ENCODE measurements at regions not wholly inside any gene's neighbourhood (a gene's known extent, or its start where the extent isn't known, plus 50 kb on each side); places are given as distances from the start of the nearest gene placed in this dataset.
"Not testable (repeated sequence)": the region's sequence is repeated elsewhere in the genome, so short reads cannot be mapped to it uniquely, and the experiment has no call there.

- Histone ChIP-seq H3K4me2 (ENCODE audit: unreplicated experiment) (no peak overlapping the region), H3K27me3 (replicated peaks; ENCODE audit: insufficient read depth) (no peaks in the 10 kb centered on the region), H3K9me2 (ENCODE audit: insufficient read depth) (no peaks in the 10 kb centered on the region), H3F3A (ENCODE audit: insufficient read depth) (no peaks in the 10 kb centered on the region), H3K9ac (no peak overlapping the region), H3K79me2 (ENCODE audit: insufficient read depth) (no peaks in the 10 kb centered on the region), H3K36me3 (ENCODE audit: low read depth) (no peaks in the 10 kb centered on the region), H3K27ac (no peak overlapping the region), H3K9me3 (ENCODE audit: low read depth) (no peaks in the 10 kb centered on the region), H3K4me1 (ENCODE audit: insufficient read depth) (no peaks in the 10 kb centered on the region), H3K4me3 (no peak overlapping the region), H4K20me1 (ENCODE audit: insufficient read depth) (no peaks in the 10 kb centered on the region), H2AFZ (no peak overlapping the region)
- no peak for TF ChIP-seq EZH2 (IDR thresholded peaks at IDR 0.05; ENCODE audit: insufficient read depth, poor library complexity, severe bottlenecking)
- no peak for TF ChIP-seq EZH2phosphoT487 (IDR thresholded peaks at IDR 0.05; ENCODE audit: insufficient read depth, low read depth)
- in situ Hi-C loops (cut with MboI): no loop called here
- 25 to 26% methylated on average over 1 of the region's 1 CpG for WGBS, 2 experiments (ENCODE audit: low coverage in 1 of 2, low lambda C conversion rate in 2 of 2, missing lambda C conversion rate in 2 of 2)
- no peak for DNase-seq
Observed at GRCh38 chr2:57207191-57207590, 839.4 kb upstream of the VRK2 start.

DNA sequence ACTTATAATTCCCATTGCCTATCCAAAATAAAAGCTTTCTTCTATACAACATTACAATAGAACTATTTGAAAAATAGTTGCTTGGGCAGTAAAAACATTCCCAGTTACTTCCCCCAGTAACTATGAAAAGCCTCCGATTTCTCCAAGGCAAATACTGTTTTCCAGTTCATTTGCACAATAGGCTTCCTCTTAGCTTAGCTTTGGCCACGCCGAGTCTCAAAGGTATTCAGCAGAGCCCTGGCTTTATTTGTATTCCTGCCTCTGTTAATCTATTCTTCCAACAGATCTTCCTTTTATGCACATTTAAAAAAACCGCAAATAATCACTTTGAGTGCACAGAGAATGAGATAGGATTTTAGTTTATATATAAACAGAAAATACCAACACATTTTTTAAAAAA is 836.8 kb upstream of the VRK2 start:
- 32 to 35% methylated on average over 4 of the region's 4 CpGs for WGBS, 2 experiments (ENCODE audit: low coverage in 1 of 2, low lambda C conversion rate in 2 of 2, missing lambda C conversion rate in 2 of 2)
- Histone ChIP-seq H3K79me2 (ENCODE audit: insufficient read depth) (no peaks in the 10 kb centered on the region), H3K4me3 (no peak overlapping the region), H3K27me3 (replicated peaks; ENCODE audit: insufficient read depth) (no peaks in the 10 kb centered on the region), H3K4me1 (ENCODE audit: insufficient read depth) (no peaks in the 10 kb centered on the region), H3K9ac (no peak overlapping the region), H3K9me3 (ENCODE audit: low read depth) (no peaks in the 10 kb centered on the region), H3F3A (ENCODE audit: insufficient read depth) (no peaks in the 10 kb centered on the region), H3K36me3 (ENCODE audit: low read depth) (no peaks in the 10 kb centered on the region), H3K4me2 (ENCODE audit: unreplicated experiment) (no peak overlapping the region), H3K27ac (no peak overlapping the region), H3K9me2 (ENCODE audit: insufficient read depth) (no peaks in the 10 kb centered on the region), H2AFZ (no peak overlapping the region), H4K20me1 (ENCODE audit: insufficient read depth) (no peaks in the 10 kb centered on the region)
- TF ChIP-seq EZH2 (IDR thresholded peaks at IDR 0.05; ENCODE audit: insufficient read depth, poor library complexity, severe bottlenecking) (no peak), EZH2phosphoT487 (IDR thresholded peaks at IDR 0.05; ENCODE audit: insufficient read depth, low read depth) (no peak)
- DNase-seq: no peak
- in situ Hi-C loops (cut with MboI): no loop called here

GRCh38 chr2:57210855-57211254 is 835.8 kb upstream of the VRK2 start:
- Histone ChIP-seq H2AFZ (no peak overlapping the region), H3K9ac (no peak overlapping the region), H3K27ac (no peak overlapping the region)

GRCh38 chr2:57217013-57217412 is 829.6 kb upstream of the VRK2 start:
- Histone ChIP-seq H3K4me2 (ENCODE audit: unreplicated experiment) (no peak overlapping the region), H3K9me2 (ENCODE audit: insufficient read depth) (no peaks in the 10 kb centered on the region), H3K4me3 (no peak overlapping the region), H2AFZ (no peak overlapping the region), H3K4me1 (ENCODE audit: insufficient read depth) (no peaks in the 10 kb centered on the region), H3K9me3 (ENCODE audit: low read depth) (no peaks in the 10 kb centered on the region), H3F3A (ENCODE audit: insufficient read depth) (no peaks in the 10 kb centered on the region), H3K27ac (no peak overlapping the region), H3K27me3 (replicated peaks; ENCODE audit: insufficient read depth) (no peaks in the 10 kb centered on the region), H3K36me3 (ENCODE audit: low read depth) (no peaks in the 10 kb centered on the region), H3K9ac (no peak overlapping the region), H3K79me2 (ENCODE audit: insufficient read depth) (no peaks in the 10 kb centered on the region), H4K20me1 (ENCODE audit: insufficient read depth) (no peaks in the 10 kb centered on the region)
- WGBS, 2 experiments (ENCODE audit: low coverage in 1 of 2, low lambda C conversion rate in 2 of 2, missing lambda C conversion rate in 2 of 2): 43 to 85% methylated on average over 2 of the region's 2 CpGs
- no peak for DNase-seq
- in situ Hi-C loops (cut with MboI): no loop called here
- no peak for TF ChIP-seq EZH2 (IDR thresholded peaks at IDR 0.05; ENCODE audit: insufficient read depth, poor library complexity, severe bottlenecking)
- no peak for TF ChIP-seq EZH2phosphoT487 (IDR thresholded peaks at IDR 0.05; ENCODE audit: insufficient read depth, low read depth)

More at GRCh38 chr2:57210855-57211254, 835.8 kb upstream of the VRK2 start:
- H3K4me3 ChIP-seq: no peak overlapping the region
- H3K9me2 ChIP-seq (ENCODE audit: insufficient read depth): no peaks in the 10 kb centered on the region
- in situ Hi-C loops (cut with MboI): no loop called here
- H3F3A ChIP-seq (ENCODE audit: insufficient read depth): no peaks in the 10 kb centered on the region
- no peaks in the 10 kb centered on the region for H4K20me1 ChIP-seq (ENCODE audit: insufficient read depth)
- no peak for DNase-seq
- no peaks in the 10 kb centered on the region for H3K4me1 ChIP-seq (ENCODE audit: insufficient read depth)
- H3K79me2 ChIP-seq (ENCODE audit: insufficient read depth): no peaks in the 10 kb centered on the region
- no peaks in the 10 kb centered on the region for H3K9me3 ChIP-seq (ENCODE audit: low read depth)
- no peak overlapping the region for H3K4me2 ChIP-seq (ENCODE audit: unreplicated experiment)
- H3K27me3 ChIP-seq (replicated peaks; ENCODE audit: insufficient read depth): no peaks in the 10 kb centered on the region
- H3K36me3 ChIP-seq (ENCODE audit: low read depth): no peaks in the 10 kb centered on the region
- TF ChIP-seq EZH2 (IDR thresholded peaks at IDR 0.05; ENCODE audit: insufficient read depth, poor library complexity, severe bottlenecking) (no peak), EZH2phosphoT487 (IDR thresholded peaks at IDR 0.05; ENCODE audit: insufficient read depth, low read depth) (no peak)
- WGBS, 2 experiments (ENCODE audit: low coverage in 1 of 2, low lambda C conversion rate in 2 of 2, missing lambda C conversion rate in 2 of 2): 21 to 42% methylated on average over 3 to 4 of the region's 4 CpGs

DNA sequence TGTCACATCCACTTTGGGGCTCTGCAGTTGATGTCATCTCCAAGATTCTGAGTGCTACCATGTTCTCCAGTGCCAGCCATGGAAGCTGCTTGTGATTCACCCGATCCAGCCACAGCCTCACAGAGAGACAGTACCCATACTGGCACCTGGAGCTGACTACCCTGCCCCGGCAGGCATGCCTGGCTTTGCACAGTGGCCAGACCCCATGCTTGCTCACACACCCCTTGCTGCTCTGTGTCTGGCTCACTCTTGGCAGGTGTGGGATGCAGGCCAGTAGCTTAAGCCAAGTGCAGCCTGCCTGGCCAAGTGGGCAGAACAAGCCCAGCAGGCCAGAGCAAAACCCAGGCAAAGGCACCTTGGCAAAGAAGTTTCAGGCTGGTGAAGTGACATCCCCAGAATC is 828.4 kb upstream of the VRK2 start:
- H3K9ac ChIP-seq: no peak overlapping the region
- no peaks in the 10 kb centered on the region for H3K4me1 ChIP-seq (ENCODE audit: insufficient read depth)
- 14 to 25% methylated on average over 2 of the region's 2 CpGs for WGBS, 2 experiments (ENCODE audit: low coverage in 1 of 2, low lambda C conversion rate in 2 of 2, missing lambda C conversion rate in 2 of 2)
- H3K9me2 ChIP-seq (ENCODE audit: insufficient read depth): no peaks in the 10 kb centered on the region
- H2AFZ ChIP-seq: no peak overlapping the region
- no peaks in the 10 kb centered on the region for H3K27me3 ChIP-seq (replicated peaks; ENCODE audit: insufficient read depth)
- no peaks in the 10 kb centered on the region for H3K79me2 ChIP-seq (ENCODE audit: insufficient read depth)
- no peaks in the 10 kb centered on the region for H3F3A ChIP-seq (ENCODE audit: insufficient read depth)
- no peak overlapping the region for H3K4me2 ChIP-seq (ENCODE audit: unreplicated experiment)
- no peaks in the 10 kb centered on the region for H3K9me3 ChIP-seq (ENCODE audit: low read depth)
- no peak overlapping the region for H3K27ac ChIP-seq
- TF ChIP-seq EZH2 (IDR thresholded peaks at IDR 0.05; ENCODE audit: insufficient read depth, poor library complexity, severe bottlenecking) (no peak), EZH2phosphoT487 (IDR thresholded peaks at IDR 0.05; ENCODE audit: insufficient read depth, low read depth) (no peak)
- no peak overlapping the region for H3K4me3 ChIP-seq
- in situ Hi-C loops (cut with MboI): no loop called here
- H4K20me1 ChIP-seq (ENCODE audit: insufficient read depth): no peaks in the 10 kb centered on the region
- no peaks in the 10 kb centered on the region for H3K36me3 ChIP-seq (ENCODE audit: low read depth)
- DNase-seq: no peak

- H3F3A ChIP-seq (ENCODE audit: insufficient read depth); H3K4me3 ChIP-seq; H3K27ac ChIP-seq; DNase-seq; H2AFZ ChIP-seq; H3K27me3 ChIP-seq (replicated peaks; ENCODE audit: insufficient read depth); H3K9me3 ChIP-seq (ENCODE audit: low read depth); H3K4me1 ChIP-seq (ENCODE audit: insufficient read depth); H3K4me2 ChIP-seq (ENCODE audit: unreplicated experiment); H3K36me3 ChIP-seq (ENCODE audit: low read depth); in situ Hi-C loops (cut with MboI); H3K9ac ChIP-seq; H4K20me1 ChIP-seq (ENCODE audit: insufficient read depth); H3K79me2 ChIP-seq (ENCODE audit: insufficient read depth); H3K9me2 ChIP-seq (ENCODE audit: insufficient read depth): not testable (repeated sequence)
- WGBS, 2 experiments (ENCODE audit: low coverage in 1 of 2, low lambda C conversion rate in 2 of 2, missing lambda C conversion rate in 2 of 2): 83% methylated on average over 12 of the region's 12 CpGs
Observed at GRCh38 chr2:57229706-57230105, 816.9 kb upstream of the VRK2 start.

GRCh38 chr2:57232341-57232740 is 814.3 kb upstream of the VRK2 start:
- H2AFZ ChIP-seq; H3K27me3 ChIP-seq (replicated peaks; ENCODE audit: insufficient read depth); H4K20me1 ChIP-seq (ENCODE audit: insufficient read depth); DNase-seq; H3K4me1 ChIP-seq (ENCODE audit: insufficient read depth); H3F3A ChIP-seq (ENCODE audit: insufficient read depth); H3K4me2 ChIP-seq (ENCODE audit: unreplicated experiment); H3K27ac ChIP-seq; H3K9me2 ChIP-seq (ENCODE audit: insufficient read depth); H3K79me2 ChIP-seq (ENCODE audit: insufficient read depth); H3K9me3 ChIP-seq (ENCODE audit: low read depth); in situ Hi-C loops (cut with MboI); H3K4me3 ChIP-seq; H3K9ac ChIP-seq; H3K36me3 ChIP-seq (ENCODE audit: low read depth): not testable (repeated sequence)
- 53 to 60% methylated on average over 9 of the region's 9 CpGs for WGBS, 2 experiments (ENCODE audit: low coverage in 1 of 2, low lambda C conversion rate in 2 of 2, missing lambda C conversion rate in 2 of 2)

All from GM23248 (cell line).